HEK293T (cell line): ENCODE measurements at regions not wholly inside any gene's neighbourhood (a gene's known extent, or its start where the extent isn't known, plus 50 kb on each side); places are given as distances from the start of the nearest gene placed in this dataset.

ENCODE experiments used
- BHLHE40 ChIP-seq: fragments of 450-650 bp; IDR thresholded peaks from 2 replicates; pipeline ENCODE4 v1.6.1; 2016; ENCODE audit warnings: mild to moderate bottlenecking, moderate library complexity, borderline replicate concordance
- CTBP1 ChIP-seq: fragments of 450-650 bp; IDR thresholded peaks from 2 replicates; pipeline ENCODE4 v1.6.1; 2016; ENCODE audit warnings: borderline replicate concordance
- ELF4 ChIP-seq: fragments of 450-650 bp; IDR thresholded peaks from 2 replicates; pipeline ENCODE4 v1.6.1; 2017; ENCODE audit warnings: antibody characterized with exemption
- FOXA1 ChIP-seq: fragments of 450-650 bp; IDR thresholded peaks from 2 replicates; pipeline ENCODE4 v1.6.1; 2016; ENCODE audit warnings: mild to moderate bottlenecking
- FOXK2 ChIP-seq: fragments of 450-650 bp; IDR thresholded peaks from 2 replicates; pipeline ENCODE4 v1.6.1; 2016; ENCODE audit warnings: mild to moderate bottlenecking
- FOXM1 ChIP-seq: fragments of 450-650 bp; IDR thresholded peaks from 2 replicates; pipeline ENCODE4 v1.6.1; 2017; ENCODE audit warnings: mild to moderate bottlenecking, borderline replicate concordance
- L3MBTL2 ChIP-seq: fragments of 450-650 bp; conservative IDR thresholded peaks from 2 replicates; pipeline ENCODE4 v1.6.1; 2016; ENCODE audit warnings: mild to moderate bottlenecking
- NFRKB ChIP-seq: fragments of 450-650 bp; IDR thresholded peaks from 2 replicates; pipeline ENCODE4 v1.6.1; 2016; ENCODE audit warnings: mild to moderate bottlenecking, moderate library complexity
- PKNOX1 ChIP-seq: fragments of 450-650 bp; IDR thresholded peaks from 2 replicates; pipeline ENCODE4 v1.6.1; 2016
- SP1 ChIP-seq: fragments of 450-650 bp; IDR thresholded peaks from 2 replicates; pipeline ENCODE4 v1.6.1; 2017
- SUZ12 ChIP-seq: fragments of 450-650 bp; IDR thresholded peaks from 2 replicates; pipeline ENCODE4 v1.6.1; 2016; ENCODE audit warnings: mild to moderate bottlenecking
- TARDBP ChIP-seq: fragments of 450-650 bp; IDR thresholded peaks from 2 replicates; pipeline ENCODE4 v1.6.1; 2016
- ZNF384 ChIP-seq: fragments of 450-650 bp; IDR thresholded peaks from 2 replicates; pipeline ENCODE4 v1.6.1; 2016

DNA sequence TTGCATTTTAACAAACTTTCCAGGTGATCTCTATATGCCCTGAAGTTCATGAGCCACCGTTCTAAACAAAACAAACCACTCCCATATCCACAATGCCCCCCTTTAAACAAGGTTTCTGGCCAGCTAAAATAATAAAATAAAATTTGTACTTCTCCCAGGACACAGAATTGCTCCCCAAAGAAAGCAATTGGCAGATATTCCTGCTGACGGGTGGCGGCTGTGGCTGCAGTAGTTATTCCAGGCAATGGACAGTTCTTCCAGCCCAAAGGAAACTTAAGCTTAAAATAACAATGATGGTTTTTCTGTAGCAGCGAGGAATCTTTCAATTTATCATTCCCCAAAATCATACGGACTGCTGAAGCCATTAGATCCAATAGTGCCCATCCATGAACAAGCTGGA lies 260.5 kb upstream of the ZNF521 start:
- TF ChIP-seq SP1 (no peak), SUZ12 (no peak), L3MBTL2 (no peak), ELF4 (no peak), FOXM1 (no peak), FOXK2 (no peak), ZNF384 (no peak), NFRKB (no peak), PKNOX1 (no peak), BHLHE40 (no peak), CTBP1 (no peak), TARDBP (no peak), FOXA1 (no peak)
